T47D (cell line): ENCODE measurements at regions not wholly inside any gene's neighbourhood (a gene's known extent, or its start where the extent isn't known, plus 50 kb on each side); places are given as distances from the start of the nearest gene placed in this dataset.
A peak's percentile ranks its signal among the peaks of the same experiment; 100 is the strongest.

ENCODE experiments used
- DNase-seq, 2 experiments: peaks; one replicate each; pipeline versions ENCODE4 v3.0.0 to v3.0.0-alpha.2; 2011 to 2012; ENCODE audit warnings: low read depth in 1 of 2, low spot score in 1 of 2
- JUND ChIP-seq: IDR thresholded peaks from 2 replicates; pipeline ENCODE4 v1.6.1; 2012; ENCODE audit warnings: low read depth
- in situ Hi-C: cut with HindIII; loops from 2 replicates; pipeline ENCODE4 v1.10.0; 2016; ENCODE audit warnings: low sequenced_read_pairs, low pct_unique_long_range_greater_than_20kb

DNA sequence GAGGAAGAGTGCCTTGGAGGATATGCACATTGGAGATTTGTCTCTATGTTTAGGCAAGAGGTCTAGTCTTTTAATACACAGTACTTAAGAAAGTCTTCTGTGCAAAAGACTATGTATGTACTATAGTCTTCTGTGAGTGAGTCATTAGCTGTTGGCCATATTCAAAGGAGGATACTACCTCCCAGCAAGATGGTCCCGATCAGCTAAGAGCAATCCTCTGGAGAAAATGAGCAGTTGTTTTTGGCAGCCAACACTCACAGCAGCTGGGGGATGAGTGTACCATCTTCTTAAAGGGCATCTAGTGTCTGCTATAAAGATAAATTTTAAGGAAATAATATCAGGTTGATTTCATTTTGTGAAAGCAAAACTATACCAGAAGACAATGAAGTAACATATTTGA, 487.8 kb downstream of the KCTD12 start:
- in situ Hi-C loops: no loop called here
- DNase-seq: no peak
- no peak for TF ChIP-seq JUND

DNA sequence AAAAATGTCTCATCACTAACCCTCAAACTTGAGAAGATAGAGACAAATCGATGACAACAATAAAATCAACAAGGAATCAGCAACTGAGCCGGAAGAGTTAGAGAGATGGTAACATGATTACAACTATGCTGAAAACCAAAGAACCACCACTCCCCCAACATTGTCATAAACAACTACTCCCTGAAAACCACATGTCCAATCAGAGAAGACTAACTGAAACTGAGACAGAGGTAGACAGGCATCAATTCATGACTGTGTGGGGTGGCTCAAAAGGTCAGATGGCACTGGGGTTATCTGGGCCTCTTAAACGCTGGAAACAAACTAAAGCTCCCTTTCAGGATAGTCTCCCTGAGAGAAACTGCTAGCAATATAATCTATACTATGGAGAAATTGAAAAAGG, 488.8 kb downstream of the KCTD12 start:
- no peak for DNase-seq
- in situ Hi-C loops: no loop called here
- TF ChIP-seq JUND: no peak

DNA sequence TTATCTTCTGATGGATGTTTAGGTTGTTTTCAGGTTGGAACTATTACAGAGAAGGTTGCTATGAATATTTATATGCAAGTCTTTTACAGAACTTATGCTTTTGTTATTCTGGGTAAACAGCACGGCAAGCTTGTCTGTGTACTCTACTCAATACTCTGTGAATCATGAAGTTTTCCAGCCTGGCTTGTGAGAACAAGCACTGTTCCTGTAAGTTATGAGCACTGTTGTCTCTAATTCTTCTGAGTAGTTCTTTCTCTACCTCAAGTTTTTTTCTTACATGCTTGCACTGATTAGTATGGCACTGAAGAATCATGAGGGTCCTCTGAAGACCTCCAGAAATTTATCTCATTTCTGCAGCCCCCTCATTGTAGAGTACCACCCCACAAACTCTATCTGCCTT, 496.9 kb downstream of the KCTD12 start:
- no peak for DNase-seq
- no peak for TF ChIP-seq JUND
- in situ Hi-C loops: no loop called here

DNA sequence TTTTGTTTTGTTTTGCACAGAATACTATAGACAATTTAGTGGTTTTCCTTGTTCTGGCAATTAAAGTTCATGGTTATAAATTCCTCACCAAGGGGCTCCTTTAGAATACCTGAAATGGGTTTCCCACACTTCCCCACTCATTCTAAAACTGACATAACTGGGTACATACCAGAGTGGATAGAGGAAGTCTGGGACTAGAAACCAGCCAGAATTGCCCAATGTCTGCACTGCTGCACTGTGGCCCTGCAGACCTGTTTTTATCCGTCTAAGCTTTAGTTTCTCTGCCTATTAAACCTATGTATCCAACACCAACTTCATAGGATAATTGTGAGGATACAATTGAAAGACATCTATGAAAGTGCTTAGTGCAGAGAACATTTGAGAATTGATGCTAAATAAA, 498.6 kb downstream of the KCTD12 start:
- no peak for TF ChIP-seq JUND
- in situ Hi-C loops: no loop called here

DNA sequence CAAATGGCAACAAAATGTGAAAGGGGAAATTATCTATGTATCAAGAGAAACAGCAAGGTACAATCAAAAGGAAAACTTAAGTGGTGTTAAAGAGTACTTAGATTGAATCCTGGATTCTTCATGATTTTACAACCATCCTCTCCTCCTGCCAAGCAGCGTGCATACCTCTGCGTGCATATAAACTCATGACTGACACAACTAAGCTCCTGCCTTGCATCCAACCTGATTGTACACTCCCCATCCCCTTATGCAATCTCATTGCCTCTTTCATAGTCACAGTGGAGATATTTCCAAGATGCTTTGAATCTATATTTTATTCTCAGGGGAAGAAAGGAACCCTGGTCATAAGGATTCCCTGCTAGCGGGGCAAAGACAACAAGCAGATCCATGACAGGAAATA, 499.9 kb downstream of the KCTD12 start:
- in situ Hi-C loops: no loop called here
- TF ChIP-seq JUND: no peak
- no peak for DNase-seq

More for the DNA sequence above, 498.6 kb downstream of the KCTD12 start:
- no peak for DNase-seq

DNA sequence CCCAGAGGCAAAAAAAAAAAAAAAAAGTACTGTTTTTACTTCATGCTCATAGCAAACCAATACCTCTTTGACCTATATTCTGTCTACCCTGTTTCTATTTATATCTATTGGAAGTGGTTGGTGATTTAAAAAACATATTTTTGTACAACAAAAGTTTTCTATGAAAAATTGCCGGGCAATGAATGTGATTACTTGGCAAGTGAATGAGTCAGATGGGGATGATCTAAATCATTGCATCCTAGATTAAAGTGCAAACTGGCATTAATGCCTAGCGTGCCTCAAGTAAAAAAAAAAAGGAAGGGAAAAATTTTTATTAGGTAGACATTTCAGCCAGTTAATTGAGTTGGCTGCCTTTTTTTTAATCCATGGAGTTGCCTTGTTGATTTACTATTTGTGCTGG, 500.6 kb downstream of the KCTD12 start:
- TF ChIP-seq JUND: no peak
- in situ Hi-C loops: no loop called here
- DNase-seq: no peak

DNA sequence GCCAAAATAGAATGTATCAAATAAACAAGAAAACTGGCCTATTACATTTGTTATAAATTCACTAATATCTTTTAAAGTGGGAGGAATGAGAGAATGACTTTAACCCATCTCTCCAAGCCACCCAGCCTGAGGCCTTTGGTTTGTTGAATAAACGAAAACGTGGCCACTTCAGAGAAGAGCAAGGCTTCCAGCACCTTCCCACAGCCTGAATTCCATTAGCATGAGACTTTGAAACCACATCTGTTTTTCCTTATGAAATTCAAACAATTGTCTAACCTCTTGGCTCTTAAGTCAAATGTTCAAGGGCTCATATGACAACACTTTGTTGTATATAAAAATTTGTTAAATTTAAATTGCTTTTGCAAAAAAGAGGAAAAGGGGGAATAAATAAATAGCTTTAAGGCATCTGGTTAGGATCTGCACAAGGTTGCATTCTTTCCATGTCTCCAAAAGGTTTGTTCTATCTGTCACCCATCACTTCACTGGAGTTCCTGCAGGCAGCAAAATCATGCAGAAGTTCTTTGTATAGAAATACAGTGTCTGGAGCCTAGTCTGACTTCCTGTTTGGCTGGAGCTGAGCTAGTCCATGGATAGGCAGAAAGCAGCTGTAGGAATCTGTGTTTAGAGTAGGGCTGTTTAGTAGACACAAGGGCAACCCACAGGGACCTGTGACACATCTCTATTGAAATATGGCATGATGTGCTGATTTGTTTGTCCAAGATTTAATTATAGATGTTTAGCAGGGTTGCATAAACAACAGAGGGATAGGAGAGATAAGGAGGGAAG, 502.3 kb downstream of the KCTD12 start:
- TF ChIP-seq JUND: no peak
- DNase-seq: peak in 1 of 2 experiments; percentile 34
- in situ Hi-C loops: no loop called here

DNA sequence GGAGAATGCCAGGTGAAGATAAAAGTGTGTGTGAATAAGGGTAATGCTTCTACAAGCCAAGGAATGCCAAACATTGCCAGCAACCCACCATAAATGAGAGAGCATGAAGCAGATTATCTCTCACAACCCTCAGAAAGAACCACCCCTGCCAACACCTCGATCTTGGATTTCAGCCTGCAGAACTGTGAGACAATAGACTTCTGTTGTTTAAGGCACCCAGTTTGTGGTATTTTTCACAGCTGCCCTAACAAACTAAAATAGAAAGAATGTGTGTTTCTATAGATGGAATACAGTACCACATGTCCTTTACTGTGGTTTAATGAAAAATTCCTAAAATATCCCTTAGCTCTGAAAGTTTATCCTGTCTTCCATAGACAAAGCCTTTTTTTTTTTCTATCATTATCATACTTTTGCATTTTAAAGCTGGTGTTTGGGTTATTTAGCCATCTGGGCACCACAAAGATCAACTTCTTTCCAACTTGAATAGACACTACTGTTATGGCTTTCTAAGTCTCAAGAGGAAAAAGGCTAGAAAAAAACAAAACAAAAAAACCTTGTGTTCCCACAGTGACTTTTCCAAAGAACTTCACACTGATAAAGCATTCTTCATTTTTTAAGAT, 505.6 kb downstream of the KCTD12 start:
- TF ChIP-seq JUND: no peak
- DNase-seq: no peak
- in situ Hi-C loops: no loop called here

DNA sequence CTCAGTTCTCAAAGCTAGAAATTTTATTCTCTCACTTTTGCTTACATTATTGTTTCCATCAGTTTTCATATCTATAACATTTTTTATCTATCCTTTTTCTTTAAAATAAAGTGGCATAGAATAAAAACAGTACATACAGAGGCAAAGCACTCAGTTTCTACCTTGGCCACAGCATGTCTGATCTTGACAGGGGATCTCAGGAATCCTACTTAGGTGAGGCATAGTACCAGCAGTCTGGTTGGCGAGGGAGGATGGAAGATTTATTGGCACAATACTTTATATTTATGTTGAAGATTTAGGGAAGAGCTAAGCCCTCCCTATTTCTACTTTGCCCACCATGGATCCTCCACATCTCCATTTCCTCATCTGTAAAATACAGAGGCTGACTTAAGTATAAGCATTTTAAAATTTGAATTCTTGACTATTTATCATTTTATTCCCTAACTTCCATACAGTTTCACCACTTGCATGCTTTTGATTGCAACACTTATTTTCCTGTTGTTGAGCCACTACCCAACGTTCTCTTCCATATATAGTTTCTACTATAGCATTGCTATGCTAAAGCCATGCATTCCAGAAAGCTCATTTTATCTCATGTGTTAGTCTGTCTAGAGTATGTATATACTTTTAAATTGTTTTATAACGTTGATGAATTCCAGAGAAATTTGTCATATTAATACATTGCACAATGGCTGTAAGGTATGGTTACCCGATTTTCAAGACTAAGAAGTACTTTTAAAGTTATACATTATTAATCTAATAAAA, 506.7 kb downstream of the KCTD12 start:
- DNase-seq: no peak
- in situ Hi-C loops: no loop called here
- TF ChIP-seq JUND: no peak

DNA sequence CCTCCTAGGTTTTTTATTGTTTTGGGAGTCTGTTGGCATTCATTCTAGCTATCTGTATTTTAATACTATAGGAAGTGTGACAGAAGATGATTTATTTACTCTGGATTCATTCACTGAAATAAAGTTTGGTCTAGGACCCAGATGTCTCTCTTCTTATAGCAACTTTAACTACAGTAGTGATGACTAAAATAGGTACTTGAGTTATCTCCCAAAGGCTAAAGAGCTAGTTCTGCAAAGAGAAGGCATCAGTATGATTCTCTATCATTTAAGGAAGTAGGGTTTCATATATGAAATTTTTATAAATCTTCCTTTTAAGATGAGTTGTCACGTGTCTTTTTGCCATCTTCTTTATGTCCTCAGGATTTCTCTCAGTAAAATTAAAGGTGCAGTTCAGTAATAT, 507.4 kb downstream of the KCTD12 start:
- TF ChIP-seq JUND: no peak
- DNase-seq: no peak
- in situ Hi-C loops: no loop called here

DNA sequence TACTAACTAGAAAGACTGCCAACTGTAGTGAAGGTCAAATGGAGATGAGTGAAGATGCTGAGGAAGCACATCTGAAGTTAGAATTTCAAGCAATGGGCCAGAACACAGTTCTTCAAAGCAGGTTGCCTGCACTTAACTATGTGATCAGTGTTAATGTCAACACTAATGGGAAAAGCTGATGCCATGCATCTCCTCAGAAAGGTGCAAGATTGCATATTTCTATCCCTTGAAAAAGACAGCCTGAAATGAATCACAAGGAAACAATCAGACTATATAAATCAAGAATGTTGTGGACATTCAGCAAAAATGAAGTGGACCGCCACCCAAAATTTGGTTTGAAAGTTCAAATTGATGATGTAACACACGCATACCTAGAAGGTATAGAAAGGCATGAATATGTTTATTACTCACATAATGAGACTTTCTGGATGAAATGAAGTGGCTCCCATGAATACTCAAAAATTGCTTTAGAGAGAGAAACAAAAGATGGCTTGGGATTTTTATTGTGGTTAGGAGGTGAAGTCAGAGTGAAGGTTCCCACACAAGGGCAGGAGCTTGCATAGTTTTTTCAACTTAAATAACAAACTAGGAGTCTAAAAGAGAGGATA, 522.4 kb downstream of the KCTD12 start:
- no peak for TF ChIP-seq JUND
- no peak for DNase-seq
- in situ Hi-C loops: no loop called here

DNA sequence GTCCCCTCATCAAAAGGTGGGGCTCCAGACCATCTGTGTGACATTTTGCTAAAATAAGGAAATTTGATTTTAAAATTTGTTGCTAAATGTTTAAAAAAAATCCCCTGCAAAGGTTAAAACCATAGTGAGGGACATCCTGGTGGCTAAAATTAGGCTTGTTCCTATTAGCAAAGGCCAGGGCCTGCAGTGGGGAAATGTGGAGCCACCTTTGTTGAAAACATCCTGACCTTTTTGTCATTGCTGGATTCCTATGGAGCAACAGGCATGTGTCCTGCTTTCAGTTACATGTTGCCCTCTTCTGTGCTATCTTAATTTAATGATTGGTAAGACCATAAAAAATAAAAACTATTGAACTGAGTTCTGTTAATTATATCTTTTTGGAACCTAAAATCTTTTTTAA, 524.3 kb downstream of the KCTD12 start:
- DNase-seq: no peak
- TF ChIP-seq JUND: no peak
- in situ Hi-C loops: no loop called here
